IMR-90 (cell line): ENCODE measurements at regions not wholly inside any gene's neighbourhood (a gene's known extent, or its start where the extent isn't known, plus 50 kb on each side); places are given as distances from the start of the nearest gene placed in this dataset.
"Not testable (repeated sequence)": the region's sequence is repeated elsewhere in the genome, so short reads cannot be mapped to it uniquely, and the experiment has no call there.

Source experiments
- CEBPB ChIP-seq: IDR thresholded peaks from 2 replicates; pipeline ENCODE4 v1.6.1; 2012; ENCODE audit warnings: low read depth, low read length, improper control_type of control experiment
- CTCF ChIP-seq: conservative IDR thresholded peaks from 2 replicates; pipeline ENCODE4 v1.5.1; 2012; ENCODE audit warnings: mild to moderate bottlenecking, low read depth, low read length, improper control_type of control experiment
- MXI1 ChIP-seq: IDR thresholded peaks from 2 replicates; pipeline ENCODE4 v1.6.1; 2012; ENCODE audit warnings: low read depth, mild to moderate bottlenecking, low read length, moderate library complexity, borderline replicate concordance
- USF2 ChIP-seq: fragments of 150-350 bp; IDR thresholded peaks from 2 replicates; pipeline ENCODE4 v1.6.1; 2017; ENCODE audit warnings: mild to moderate bottlenecking, antibody characterized with exemption, low read length, low read depth

DNA sequence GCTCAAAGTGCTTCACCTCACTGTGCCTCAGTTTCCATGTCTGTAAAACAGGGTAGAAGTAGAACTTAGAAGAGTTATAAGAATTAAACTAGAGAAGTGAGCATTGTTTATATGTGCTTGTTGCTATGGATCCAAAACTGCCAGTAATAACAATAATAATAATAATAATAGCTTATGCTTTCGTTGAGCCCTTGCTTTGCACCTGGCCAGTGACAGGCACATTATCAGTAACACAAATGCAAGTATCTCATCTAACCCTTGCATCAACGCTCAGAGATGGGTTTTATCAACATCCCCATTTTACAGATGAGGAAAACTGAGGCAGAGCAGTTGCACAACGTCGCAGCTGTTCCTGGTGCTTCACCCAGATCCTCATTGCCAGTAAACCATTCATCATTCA lies 125.0 kb downstream of the NPIPA8 start:
- not testable (repeated sequence) for TF ChIP-seq CEBPB, CTCF, USF2, MXI1
